ENCODE measurements at regions not wholly inside any gene's neighbourhood (a gene's known extent, or its start where the extent isn't known, plus 50 kb on each side); places are given as distances from the start of the nearest gene placed in this dataset.

DNA sequence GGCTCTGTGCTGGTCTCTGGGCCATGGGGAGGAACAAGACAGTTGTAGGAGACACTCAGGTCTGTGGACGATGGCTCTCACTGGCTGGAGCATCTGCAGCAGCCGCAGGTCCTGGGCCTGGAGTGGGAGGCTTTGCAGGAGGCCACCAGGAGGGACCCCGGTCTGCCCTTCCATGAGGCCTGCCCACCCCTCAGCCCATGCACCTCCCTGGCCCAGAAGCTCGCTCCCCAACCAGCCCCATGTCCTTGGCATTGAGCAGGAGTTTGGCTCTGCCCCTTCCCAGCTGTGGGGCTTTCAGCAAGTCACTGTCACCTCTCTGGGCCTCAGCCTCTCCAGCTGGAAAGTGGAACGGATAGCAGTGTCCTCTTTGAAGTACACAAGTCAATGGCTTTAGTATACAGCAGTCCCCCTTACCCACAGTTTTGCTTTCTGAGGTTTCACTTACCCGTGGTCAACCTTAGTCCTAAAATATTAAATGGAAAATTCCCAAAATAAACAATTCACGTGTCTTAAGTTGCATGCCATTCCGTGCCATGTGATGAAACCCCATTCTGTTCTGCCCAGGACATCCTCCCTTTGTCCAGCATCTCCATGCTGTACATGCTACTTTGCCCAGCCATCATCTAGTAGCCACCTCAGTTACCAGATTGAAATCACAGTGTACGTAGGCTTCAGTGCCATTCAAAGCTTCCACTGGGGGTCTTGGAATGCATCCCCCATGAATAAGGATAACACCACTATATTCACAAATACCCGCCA is 104.0 kb downstream of the CPZ start (continued):
- TF ChIP-seq, protein P1, sequence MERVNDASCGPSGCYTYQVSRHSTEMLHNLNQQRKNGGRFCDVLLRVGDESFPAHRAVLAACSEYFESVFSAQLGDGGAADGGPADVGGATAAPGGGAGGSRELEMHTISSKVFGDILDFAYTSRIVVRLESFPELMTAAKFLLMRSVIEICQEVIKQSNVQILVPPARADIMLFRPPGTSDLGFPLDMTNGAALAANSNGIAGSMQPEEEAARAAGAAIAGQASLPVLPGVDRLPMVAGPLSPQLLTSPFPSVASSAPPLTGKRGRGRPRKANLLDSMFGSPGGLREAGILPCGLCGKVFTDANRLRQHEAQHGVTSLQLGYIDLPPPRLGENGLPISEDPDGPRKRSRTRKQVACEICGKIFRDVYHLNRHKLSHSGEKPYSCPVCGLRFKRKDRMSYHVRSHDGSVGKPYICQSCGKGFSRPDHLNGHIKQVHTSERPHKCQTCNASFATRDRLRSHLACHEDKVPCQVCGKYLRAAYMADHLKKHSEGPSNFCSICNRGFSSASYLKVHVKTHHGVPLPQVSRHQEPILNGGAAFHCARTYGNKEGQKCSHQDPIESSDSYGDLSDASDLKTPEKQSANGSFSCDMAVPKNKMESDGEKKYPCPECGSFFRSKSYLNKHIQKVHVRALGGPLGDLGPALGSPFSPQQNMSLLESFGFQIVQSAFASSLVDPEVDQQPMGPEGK (CRISPR knock-in tag; IDR thresholded peaks at IDR 0.05; ENCODE audit: borderline replicate concordance): no peak
- no peak for TF ChIP-seq OSR1 (CRISPR knock-in tag; IDR thresholded peaks at IDR 0.05)
- TF ChIP-seq CSDC2 (CRISPR knock-in tag; IDR thresholded peaks at IDR 0.05): no peak
- no peak for TF ChIP-seq ZNF565 (CRISPR knock-in tag; conservative IDR thresholded peaks at IDR 0.05; ENCODE audit: low read depth)

DNA sequence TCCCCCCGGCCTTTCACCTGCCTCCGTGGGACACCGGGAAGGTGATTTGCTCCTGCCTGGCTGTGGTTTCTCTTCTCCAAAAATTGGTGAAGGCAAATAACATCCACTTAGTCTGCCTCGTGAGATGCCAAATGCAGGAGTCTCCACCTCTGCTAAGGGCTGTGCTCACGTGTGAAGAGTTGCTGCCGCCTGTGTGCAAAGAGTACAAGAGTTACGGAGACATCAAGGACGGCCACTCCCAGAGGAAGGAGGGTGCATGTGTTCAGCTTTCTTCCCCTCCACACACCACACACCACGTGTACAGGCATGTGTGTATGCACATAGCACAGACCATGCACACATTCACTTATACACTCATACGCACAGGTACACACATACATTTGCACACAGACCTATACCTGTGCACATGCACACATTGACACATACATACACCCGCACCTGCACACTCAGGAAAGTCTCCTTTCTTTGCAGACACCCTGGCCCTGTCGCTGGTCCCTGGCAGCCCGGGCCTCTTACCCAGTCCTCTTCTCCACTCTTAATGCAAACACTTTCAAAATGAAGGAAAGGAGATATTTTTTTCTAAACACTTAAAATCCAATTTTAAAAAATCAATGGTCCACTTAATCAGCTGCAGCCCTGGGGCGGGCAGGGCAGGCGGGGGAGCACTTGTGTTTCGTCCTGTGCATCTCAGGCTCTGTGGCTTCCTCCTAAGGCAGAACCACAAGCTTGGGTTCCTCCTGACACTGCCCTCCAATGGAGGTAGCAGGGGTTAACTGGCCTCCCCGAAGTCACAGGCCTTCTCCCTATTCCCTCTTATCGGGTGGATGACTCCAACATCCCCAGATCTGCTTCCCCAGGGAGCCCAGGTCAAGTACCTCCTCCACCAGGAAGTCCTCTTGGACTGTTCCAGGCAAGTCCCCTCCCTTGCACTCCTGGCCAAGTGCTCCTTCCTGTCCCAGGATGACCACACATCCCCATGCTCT is 103.0 kb downstream of the CPZ start:
- no peak for ATAC-seq
- no peak for TF ChIP-seq ZFP30 (CRISPR knock-in tag; IDR thresholded peaks at IDR 0.05)

DNA sequence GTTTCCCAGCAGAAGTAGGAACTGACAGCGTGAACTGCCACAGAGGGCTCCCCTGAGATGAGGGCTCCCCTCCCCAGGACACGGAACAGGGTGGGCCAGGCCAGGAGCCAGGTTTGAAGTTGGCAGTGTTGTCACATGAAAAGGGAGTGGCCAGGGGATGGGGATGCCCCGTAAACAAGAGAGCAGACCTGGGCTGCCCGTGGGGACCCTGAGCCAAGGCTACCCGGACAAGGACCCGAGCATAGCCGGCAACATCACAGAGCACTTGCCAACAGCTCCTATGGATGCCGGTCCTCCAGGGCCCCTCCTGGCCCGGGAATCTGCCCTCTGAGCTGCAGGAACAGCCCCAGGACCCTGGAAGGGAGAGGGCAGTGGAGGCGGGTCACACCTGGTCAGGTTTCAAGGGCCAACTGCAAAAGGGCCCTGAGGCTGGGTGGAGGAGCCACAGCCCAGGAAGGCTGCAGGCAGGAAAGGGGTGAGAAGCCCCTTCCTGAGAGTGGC is 102.1 kb downstream of the CPZ start:
- TF ChIP-seq PPARA (CRISPR knock-in tag; IDR thresholded peaks at IDR 0.05; ENCODE audit: borderline replicate concordance): no peak
- no peak for TF ChIP-seq ESRRG (CRISPR knock-in tag; IDR thresholded peaks at IDR 0.05)
- no peak for TF ChIP-seq SNAI2 (CRISPR knock-in tag; IDR thresholded peaks at IDR 0.05)
- no peak for TF ChIP-seq ZNF8 (CRISPR knock-in tag; IDR thresholded peaks at IDR 0.05)
- TF ChIP-seq, protein P2, sequence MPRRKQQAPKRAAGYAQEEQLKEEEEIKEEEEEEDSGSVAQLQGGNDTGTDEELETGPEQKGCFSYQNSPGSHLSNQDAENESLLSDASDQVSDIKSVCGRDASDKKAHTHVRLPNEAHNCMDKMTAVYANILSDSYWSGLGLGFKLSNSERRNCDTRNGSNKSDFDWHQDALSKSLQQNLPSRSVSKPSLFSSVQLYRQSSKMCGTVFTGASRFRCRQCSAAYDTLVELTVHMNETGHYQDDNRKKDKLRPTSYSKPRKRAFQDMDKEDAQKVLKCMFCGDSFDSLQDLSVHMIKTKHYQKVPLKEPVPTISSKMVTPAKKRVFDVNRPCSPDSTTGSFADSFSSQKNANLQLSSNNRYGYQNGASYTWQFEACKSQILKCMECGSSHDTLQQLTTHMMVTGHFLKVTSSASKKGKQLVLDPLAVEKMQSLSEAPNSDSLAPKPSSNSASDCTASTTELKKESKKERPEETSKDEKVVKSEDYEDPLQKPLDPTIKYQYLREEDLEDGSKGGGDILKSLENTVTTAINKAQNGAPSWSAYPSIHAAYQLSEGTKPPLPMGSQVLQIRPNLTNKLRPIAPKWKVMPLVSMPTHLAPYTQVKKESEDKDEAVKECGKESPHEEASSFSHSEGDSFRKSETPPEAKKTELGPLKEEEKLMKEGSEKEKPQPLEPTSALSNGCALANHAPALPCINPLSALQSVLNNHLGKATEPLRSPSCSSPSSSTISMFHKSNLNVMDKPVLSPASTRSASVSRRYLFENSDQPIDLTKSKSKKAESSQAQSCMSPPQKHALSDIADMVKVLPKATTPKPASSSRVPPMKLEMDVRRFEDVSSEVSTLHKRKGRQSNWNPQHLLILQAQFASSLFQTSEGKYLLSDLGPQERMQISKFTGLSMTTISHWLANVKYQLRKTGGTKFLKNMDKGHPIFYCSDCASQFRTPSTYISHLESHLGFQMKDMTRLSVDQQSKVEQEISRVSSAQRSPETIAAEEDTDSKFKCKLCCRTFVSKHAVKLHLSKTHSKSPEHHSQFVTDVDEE (CRISPR knock-in tag; IDR thresholded peaks at IDR 0.05): no peak
- no peak for TF ChIP-seq CSDC2 (CRISPR knock-in tag; IDR thresholded peaks at IDR 0.05)
- TF ChIP-seq, protein P1 (CRISPR knock-in tag; IDR thresholded peaks at IDR 0.05; ENCODE audit: borderline replicate concordance): no peak
- no peak for TF ChIP-seq TCF4 (CRISPR knock-in tag; IDR thresholded peaks at IDR 0.05; ENCODE audit: borderline replicate concordance)
- TF ChIP-seq, protein P3, sequence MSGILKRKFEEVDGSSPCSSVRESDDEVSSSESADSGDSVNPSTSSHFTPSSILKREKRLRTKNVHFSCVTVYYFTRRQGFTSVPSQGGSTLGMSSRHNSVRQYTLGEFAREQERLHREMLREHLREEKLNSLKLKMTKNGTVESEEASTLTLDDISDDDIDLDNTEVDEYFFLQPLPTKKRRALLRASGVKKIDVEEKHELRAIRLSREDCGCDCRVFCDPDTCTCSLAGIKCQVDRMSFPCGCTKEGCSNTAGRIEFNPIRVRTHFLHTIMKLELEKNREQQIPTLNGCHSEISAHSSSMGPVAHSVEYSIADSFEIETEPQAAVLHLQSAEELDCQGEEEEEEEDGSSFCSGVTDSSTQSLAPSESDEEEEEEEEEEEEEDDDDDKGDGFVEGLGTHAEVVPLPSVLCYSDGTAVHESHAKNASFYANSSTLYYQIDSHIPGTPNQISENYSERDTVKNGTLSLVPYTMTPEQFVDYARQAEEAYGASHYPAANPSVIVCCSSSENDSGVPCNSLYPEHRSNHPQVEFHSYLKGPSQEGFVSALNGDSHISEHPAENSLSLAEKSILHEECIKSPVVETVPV (CRISPR knock-in tag; IDR thresholded peaks at IDR 0.05): no peak
- no peak for TF ChIP-seq RARB (CRISPR knock-in tag; IDR thresholded peaks at IDR 0.05)
- no peak for TF ChIP-seq ISL1 (CRISPR knock-in tag; IDR thresholded peaks at IDR 0.05)
- TF ChIP-seq ARNTL (CRISPR knock-in tag; IDR thresholded peaks at IDR 0.05; ENCODE audit: borderline replicate concordance, low read depth): no peak
- ATAC-seq: no peak

DNA sequence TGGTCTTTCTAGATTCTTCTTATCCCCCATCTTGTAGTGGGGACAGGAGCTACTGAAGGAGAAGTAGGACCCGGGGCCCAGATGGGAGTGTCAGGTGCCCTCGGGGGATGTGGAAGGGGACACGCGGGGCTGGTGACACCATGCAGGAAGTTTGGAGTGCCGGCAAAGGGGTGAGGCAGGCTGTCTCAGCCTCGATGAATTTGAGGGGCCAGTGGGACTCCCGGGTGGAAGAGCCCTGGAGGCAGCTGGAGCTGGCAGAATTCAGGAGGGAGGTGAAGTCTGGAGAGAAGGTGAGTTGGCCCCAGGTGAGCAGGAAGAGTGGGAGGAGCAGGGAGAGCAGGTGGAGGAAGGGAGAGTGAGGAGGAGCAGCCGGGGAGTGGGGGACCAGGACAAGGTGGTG is 101.7 kb downstream of the CPZ start:
- no peak for ATAC-seq
- TF ChIP-seq CSDC2 (CRISPR knock-in tag; IDR thresholded peaks at IDR 0.05) (no peak), GLIS3 (CRISPR knock-in tag; IDR thresholded peaks at IDR 0.05) (no peak), TCF4 (CRISPR knock-in tag; IDR thresholded peaks at IDR 0.05; ENCODE audit: borderline replicate concordance) (no peak), ZNF70 (CRISPR knock-in tag; IDR thresholded peaks at IDR 0.05) (no peak), ARNTL (CRISPR knock-in tag; IDR thresholded peaks at IDR 0.05; ENCODE audit: borderline replicate concordance, low read depth) (no peak), RARB (CRISPR knock-in tag; IDR thresholded peaks at IDR 0.05) (no peak), ESRRG (CRISPR knock-in tag; IDR thresholded peaks at IDR 0.05) (no peak)
- TF ChIP-seq, protein P3 (CRISPR knock-in tag; IDR thresholded peaks at IDR 0.05): no peak
- TF ChIP-seq, protein P4, sequence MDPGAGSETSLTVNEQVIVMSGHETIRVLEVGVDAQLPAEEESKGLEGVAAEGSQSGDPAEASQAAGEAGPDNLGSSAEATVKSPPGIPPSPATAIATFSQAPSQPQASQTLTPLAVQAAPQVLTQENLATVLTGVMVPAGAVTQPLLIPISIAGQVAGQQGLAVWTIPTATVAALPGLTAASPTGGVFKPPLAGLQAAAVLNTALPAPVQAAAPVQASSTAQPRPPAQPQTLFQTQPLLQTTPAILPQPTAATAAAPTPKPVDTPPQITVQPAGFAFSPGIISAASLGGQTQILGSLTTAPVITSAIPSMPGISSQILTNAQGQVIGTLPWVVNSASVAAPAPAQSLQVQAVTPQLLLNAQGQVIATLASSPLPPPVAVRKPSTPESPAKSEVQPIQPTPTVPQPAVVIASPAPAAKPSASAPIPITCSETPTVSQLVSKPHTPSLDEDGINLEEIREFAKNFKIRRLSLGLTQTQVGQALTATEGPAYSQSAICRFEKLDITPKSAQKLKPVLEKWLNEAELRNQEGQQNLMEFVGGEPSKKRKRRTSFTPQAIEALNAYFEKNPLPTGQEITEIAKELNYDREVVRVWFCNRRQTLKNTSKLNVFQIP (CRISPR knock-in tag; IDR thresholded peaks at IDR 0.05; ENCODE audit: borderline replicate concordance, low read depth): no peak
- TF ChIP-seq, protein P2 (CRISPR knock-in tag; IDR thresholded peaks at IDR 0.05): no peak
